ENCODE measurements at regions not wholly inside any gene's neighbourhood (a gene's known extent, or its start where the extent isn't known, plus 50 kb on each side); places are given as distances from the start of the nearest gene placed in this dataset.

DNA sequence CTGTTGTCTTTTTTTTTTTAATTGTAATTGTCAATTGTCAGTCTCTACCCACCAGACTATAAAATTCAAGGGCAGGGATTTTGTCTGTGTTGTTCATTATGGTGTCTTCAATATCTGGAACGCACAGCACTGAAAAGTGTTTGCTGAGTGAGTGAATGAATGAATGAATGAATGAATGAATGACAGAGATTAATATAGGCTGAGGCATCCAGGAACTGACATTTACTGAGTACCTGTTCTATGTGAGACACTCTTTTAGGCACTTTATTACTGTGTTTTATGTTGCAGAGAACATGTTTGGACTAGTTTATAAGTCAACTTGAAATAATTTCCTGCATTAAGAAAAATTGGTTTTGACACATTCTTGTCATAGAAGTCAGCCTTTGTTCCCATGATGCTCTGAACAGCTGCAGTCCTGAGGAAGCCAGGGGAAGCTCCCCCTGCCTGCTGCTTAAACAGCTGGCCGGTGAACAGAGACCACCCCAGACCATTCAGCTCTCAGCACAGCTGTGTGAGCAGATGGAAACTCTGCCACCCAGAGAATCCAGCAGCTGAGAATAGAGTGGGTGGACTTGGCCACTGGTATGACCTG is 160.7 kb upstream of the CCND2 start:
- TF ChIP-seq, protein P1, sequence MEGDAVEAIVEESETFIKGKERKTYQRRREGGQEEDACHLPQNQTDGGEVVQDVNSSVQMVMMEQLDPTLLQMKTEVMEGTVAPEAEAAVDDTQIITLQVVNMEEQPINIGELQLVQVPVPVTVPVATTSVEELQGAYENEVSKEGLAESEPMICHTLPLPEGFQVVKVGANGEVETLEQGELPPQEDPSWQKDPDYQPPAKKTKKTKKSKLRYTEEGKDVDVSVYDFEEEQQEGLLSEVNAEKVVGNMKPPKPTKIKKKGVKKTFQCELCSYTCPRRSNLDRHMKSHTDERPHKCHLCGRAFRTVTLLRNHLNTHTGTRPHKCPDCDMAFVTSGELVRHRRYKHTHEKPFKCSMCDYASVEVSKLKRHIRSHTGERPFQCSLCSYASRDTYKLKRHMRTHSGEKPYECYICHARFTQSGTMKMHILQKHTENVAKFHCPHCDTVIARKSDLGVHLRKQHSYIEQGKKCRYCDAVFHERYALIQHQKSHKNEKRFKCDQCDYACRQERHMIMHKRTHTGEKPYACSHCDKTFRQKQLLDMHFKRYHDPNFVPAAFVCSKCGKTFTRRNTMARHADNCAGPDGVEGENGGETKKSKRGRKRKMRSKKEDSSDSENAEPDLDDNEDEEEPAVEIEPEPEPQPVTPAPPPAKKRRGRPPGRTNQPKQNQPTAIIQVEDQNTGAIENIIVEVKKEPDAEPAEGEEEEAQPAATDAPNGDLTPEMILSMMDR (IDR thresholded peaks at IDR 0.05), result no peak
- TF ChIP-seq, protein P2, sequence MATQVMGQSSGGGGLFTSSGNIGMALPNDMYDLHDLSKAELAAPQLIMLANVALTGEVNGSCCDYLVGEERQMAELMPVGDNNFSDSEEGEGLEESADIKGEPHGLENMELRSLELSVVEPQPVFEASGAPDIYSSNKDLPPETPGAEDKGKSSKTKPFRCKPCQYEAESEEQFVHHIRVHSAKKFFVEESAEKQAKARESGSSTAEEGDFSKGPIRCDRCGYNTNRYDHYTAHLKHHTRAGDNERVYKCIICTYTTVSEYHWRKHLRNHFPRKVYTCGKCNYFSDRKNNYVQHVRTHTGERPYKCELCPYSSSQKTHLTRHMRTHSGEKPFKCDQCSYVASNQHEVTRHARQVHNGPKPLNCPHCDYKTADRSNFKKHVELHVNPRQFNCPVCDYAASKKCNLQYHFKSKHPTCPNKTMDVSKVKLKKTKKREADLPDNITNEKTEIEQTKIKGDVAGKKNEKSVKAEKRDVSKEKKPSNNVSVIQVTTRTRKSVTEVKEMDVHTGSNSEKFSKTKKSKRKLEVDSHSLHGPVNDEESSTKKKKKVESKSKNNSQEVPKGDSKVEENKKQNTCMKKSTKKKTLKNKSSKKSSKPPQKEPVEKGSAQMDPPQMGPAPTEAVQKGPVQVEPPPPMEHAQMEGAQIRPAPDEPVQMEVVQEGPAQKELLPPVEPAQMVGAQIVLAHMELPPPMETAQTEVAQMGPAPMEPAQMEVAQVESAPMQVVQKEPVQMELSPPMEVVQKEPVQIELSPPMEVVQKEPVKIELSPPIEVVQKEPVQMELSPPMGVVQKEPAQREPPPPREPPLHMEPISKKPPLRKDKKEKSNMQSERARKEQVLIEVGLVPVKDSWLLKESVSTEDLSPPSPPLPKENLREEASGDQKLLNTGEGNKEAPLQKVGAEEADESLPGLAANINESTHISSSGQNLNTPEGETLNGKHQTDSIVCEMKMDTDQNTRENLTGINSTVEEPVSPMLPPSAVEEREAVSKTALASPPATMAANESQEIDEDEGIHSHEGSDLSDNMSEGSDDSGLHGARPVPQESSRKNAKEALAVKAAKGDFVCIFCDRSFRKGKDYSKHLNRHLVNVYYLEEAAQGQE (IDR thresholded peaks at IDR 0.05; ENCODE audit: insufficient read depth in 1 of 2, low read depth in 2 of 2, low read length in 1 of 2), result no peak
- no peak for TF ChIP-seq SIN3A (IDR thresholded peaks at IDR 0.05; ENCODE audit: borderline replicate concordance, insufficient read depth, low read depth, low read length)
- no peak for TF ChIP-seq TCF7L2 (IDR thresholded peaks at IDR 0.05; ENCODE audit: low read depth, low read length)
